ENCODE measurements at regions not wholly inside any gene's neighbourhood (a gene's known extent, or its start where the extent isn't known, plus 50 kb on each side); places are given as distances from the start of the nearest gene placed in this dataset.

- Histone ChIP-seq H3K4me1 (ENCODE audit: control insufficient read depth, insufficient read depth, low read length) (peaks cover 22% of the 10 kb centered on the region), H3K9ac (ENCODE audit: low read depth, low read length) (no peak overlapping the region), H3K9me3 (ENCODE audit: control insufficient read depth, insufficient read depth, low read length) (no peaks in the 10 kb centered on the region), H3K4me3 (ENCODE audit: low read depth, low read length) (no peak overlapping the region), H3K27ac (ENCODE audit: low read depth, low read length) (no peak overlapping the region), H3K36me3 (ENCODE audit: control insufficient read depth, insufficient read depth, low read length) (no peaks in the 10 kb centered on the region), H3K27me3 (ENCODE audit: control insufficient read depth, insufficient read depth, low read length) (no peaks in the 10 kb centered on the region)
Observed at GRCh38 chr4:137611998-137612700, 79.9 kb upstream of the PCDH18 start.

- Histone ChIP-seq H3K4me1 (ENCODE audit: control insufficient read depth, insufficient read depth, low read length) (peaks cover 23% of the 10 kb centered on the region), H3K9me3 (ENCODE audit: control insufficient read depth, insufficient read depth, low read length) (no peaks in the 10 kb centered on the region), H3K27me3 (ENCODE audit: control insufficient read depth, insufficient read depth, low read length) (no peaks in the 10 kb centered on the region), H3K9ac (ENCODE audit: low read depth, low read length) (no peak overlapping the region), H3K36me3 (ENCODE audit: control insufficient read depth, insufficient read depth, low read length) (no peaks in the 10 kb centered on the region), H3K27ac (ENCODE audit: low read depth, low read length) (no peak overlapping the region), H3K4me3 (ENCODE audit: low read depth, low read length) (no peak overlapping the region)
Observed at GRCh38 chr4:137610960-137611359, 78.7 kb upstream of the PCDH18 start.

- peak overlapping the region; percentile 50 for H3K27ac ChIP-seq (ENCODE audit: low read depth, low read length)
- H3K9ac ChIP-seq (ENCODE audit: low read depth, low read length), result no peak overlapping the region; the same call in 1 of the 2 replicates
- H3K4me3 ChIP-seq (ENCODE audit: low read depth, low read length), result no peak overlapping the region
Observed at GRCh38 chr4:137609718-137610430, 77.6 kb upstream of the PCDH18 start.

GRCh38 chr4:137608085-137608484 lies 75.8 kb upstream of the PCDH18 start:
- no peaks in the 10 kb centered on the region for H3K9me3 ChIP-seq (ENCODE audit: control insufficient read depth, insufficient read depth, low read length)
- H3K27ac ChIP-seq (ENCODE audit: low read depth, low read length), result no peak overlapping the region
- no peaks in the 10 kb centered on the region for H3K36me3 ChIP-seq (ENCODE audit: control insufficient read depth, insufficient read depth, low read length)
- no peaks in the 10 kb centered on the region for H3K27me3 ChIP-seq (ENCODE audit: control insufficient read depth, insufficient read depth, low read length)
- H3K4me1 ChIP-seq (ENCODE audit: control insufficient read depth, insufficient read depth, low read length), result peaks cover 23% of the 10 kb centered on the region
- H3K9ac ChIP-seq (ENCODE audit: low read depth, low read length), result no peak overlapping the region
- no peak overlapping the region for H3K4me3 ChIP-seq (ENCODE audit: low read depth, low read length)

More at GRCh38 chr4:137609718-137610430, 77.6 kb upstream of the PCDH18 start:
- Histone ChIP-seq H3K4me1 (ENCODE audit: control insufficient read depth, insufficient read depth, low read length) (peaks cover 23% of the 10 kb centered on the region), H3K27me3 (ENCODE audit: control insufficient read depth, insufficient read depth, low read length) (no peaks in the 10 kb centered on the region), H3K36me3 (ENCODE audit: control insufficient read depth, insufficient read depth, low read length) (no peaks in the 10 kb centered on the region), H3K9me3 (ENCODE audit: control insufficient read depth, insufficient read depth, low read length) (no peaks in the 10 kb centered on the region)

GRCh38 chr4:137602436-137602835 lies 70.1 kb upstream of the PCDH18 start:
- no peaks in the 10 kb centered on the region for H3K9me3 ChIP-seq (ENCODE audit: control insufficient read depth, insufficient read depth, low read length)

GRCh38 chr4:137601934-137602333 lies 69.6 kb upstream of the PCDH18 start:
- no peaks in the 10 kb centered on the region for H3K36me3 ChIP-seq (ENCODE audit: control insufficient read depth, insufficient read depth, low read length)
- H3K9ac ChIP-seq (ENCODE audit: low read depth, low read length), result no peak overlapping the region
- H3K4me3 ChIP-seq (ENCODE audit: low read depth, low read length), result no peak overlapping the region
- no peak overlapping the region for H3K27ac ChIP-seq (ENCODE audit: low read depth, low read length)
- no peaks in the 10 kb centered on the region; the same call in 1 of the 2 replicates for H3K4me1 ChIP-seq (ENCODE audit: control insufficient read depth, insufficient read depth, low read length)
- no peaks in the 10 kb centered on the region for H3K9me3 ChIP-seq (ENCODE audit: control insufficient read depth, insufficient read depth, low read length)
- no peaks in the 10 kb centered on the region for H3K27me3 ChIP-seq (ENCODE audit: control insufficient read depth, insufficient read depth, low read length)

More at GRCh38 chr4:137602436-137602835, 70.1 kb upstream of the PCDH18 start:
- no peaks in the 10 kb centered on the region for H3K27me3 ChIP-seq (ENCODE audit: control insufficient read depth, insufficient read depth, low read length)
- no peaks in the 10 kb centered on the region for H3K36me3 ChIP-seq (ENCODE audit: control insufficient read depth, insufficient read depth, low read length)
- no peak overlapping the region for H3K27ac ChIP-seq (ENCODE audit: low read depth, low read length)
- H3K4me3 ChIP-seq (ENCODE audit: low read depth, low read length), result no peak overlapping the region
- no peak overlapping the region for H3K9ac ChIP-seq (ENCODE audit: low read depth, low read length)
- H3K4me1 ChIP-seq (ENCODE audit: control insufficient read depth, insufficient read depth, low read length), result peaks cover 4% of the 10 kb centered on the region; the same call in 1 of the 2 replicates

GRCh38 chr4:137599734-137600133 lies 67.4 kb upstream of the PCDH18 start:
- no peaks in the 10 kb centered on the region; the same call in 1 of the 2 replicates for H3K4me1 ChIP-seq (ENCODE audit: control insufficient read depth, insufficient read depth, low read length)
- H3K27ac ChIP-seq (ENCODE audit: low read depth, low read length), result no peak overlapping the region
- H3K9me3 ChIP-seq (ENCODE audit: control insufficient read depth, insufficient read depth, low read length), result no peaks in the 10 kb centered on the region
- no peaks in the 10 kb centered on the region for H3K27me3 ChIP-seq (ENCODE audit: control insufficient read depth, insufficient read depth, low read length)
- H3K36me3 ChIP-seq (ENCODE audit: control insufficient read depth, insufficient read depth, low read length), result no peaks in the 10 kb centered on the region
- no peak overlapping the region for H3K9ac ChIP-seq (ENCODE audit: low read depth, low read length)
- H3K4me3 ChIP-seq (ENCODE audit: low read depth, low read length), result no peak overlapping the region

- Histone ChIP-seq H3K36me3 (ENCODE audit: control insufficient read depth, insufficient read depth, low read length) (no peaks in the 10 kb centered on the region), H3K27me3 (ENCODE audit: control insufficient read depth, insufficient read depth, low read length) (no peaks in the 10 kb centered on the region), H3K27ac (ENCODE audit: low read depth, low read length) (no peak overlapping the region)
Observed at GRCh38 chr4:137597752-137598430, 65.6 kb upstream of the PCDH18 start.

GRCh38 chr4:137587796-137588195 lies 55.5 kb upstream of the PCDH18 start:
- no peak overlapping the region for H3K4me3 ChIP-seq (ENCODE audit: low read depth, low read length)
- no peaks in the 10 kb centered on the region for H3K9me3 ChIP-seq (ENCODE audit: control insufficient read depth, insufficient read depth, low read length)
- H3K4me1 ChIP-seq (ENCODE audit: control insufficient read depth, insufficient read depth, low read length), result peaks cover 10% of the 10 kb centered on the region
- no peaks in the 10 kb centered on the region for H3K27me3 ChIP-seq (ENCODE audit: control insufficient read depth, insufficient read depth, low read length)
- no peak overlapping the region for H3K9ac ChIP-seq (ENCODE audit: low read depth, low read length)
- no peak overlapping the region for H3K27ac ChIP-seq (ENCODE audit: low read depth, low read length)
- no peaks in the 10 kb centered on the region for H3K36me3 ChIP-seq (ENCODE audit: control insufficient read depth, insufficient read depth, low read length)

More at GRCh38 chr4:137597752-137598430, 65.6 kb upstream of the PCDH18 start:
- no peaks in the 10 kb centered on the region for H3K9me3 ChIP-seq (ENCODE audit: control insufficient read depth, insufficient read depth, low read length)
- H3K4me3 ChIP-seq (ENCODE audit: low read depth, low read length), result no peak overlapping the region
- no peaks in the 10 kb centered on the region for H3K4me1 ChIP-seq (ENCODE audit: control insufficient read depth, insufficient read depth, low read length)
- H3K9ac ChIP-seq (ENCODE audit: low read depth, low read length), result no peak overlapping the region

GRCh38 chr4:137583671-137584070 lies 51.4 kb upstream of the PCDH18 start:
- no peak overlapping the region for H3K27ac ChIP-seq (ENCODE audit: low read depth, low read length)
- peaks cover 10% of the 10 kb centered on the region for H3K4me1 ChIP-seq (ENCODE audit: control insufficient read depth, insufficient read depth, low read length)
- no peaks in the 10 kb centered on the region for H3K27me3 ChIP-seq (ENCODE audit: control insufficient read depth, insufficient read depth, low read length)
- no peaks in the 10 kb centered on the region for H3K9me3 ChIP-seq (ENCODE audit: control insufficient read depth, insufficient read depth, low read length)
- H3K9ac ChIP-seq (ENCODE audit: low read depth, low read length), result no peak overlapping the region
- no peak overlapping the region for H3K4me3 ChIP-seq (ENCODE audit: low read depth, low read length)
- H3K36me3 ChIP-seq (ENCODE audit: control insufficient read depth, insufficient read depth, low read length), result no peaks in the 10 kb centered on the region
